Liver (tissue), 8 donors: ENCODE measurements at regions not wholly inside any gene's neighbourhood (a gene's known extent, or its start where the extent isn't known, plus 50 kb on each side); places are given as distances from the start of the nearest gene placed in this dataset.

Source experiments
- DNase-seq: peaks from one replicate; pipeline ENCODE4 v3.0.0-alpha.2; 2017; ENCODE audit warnings: low spot score
- H3K27ac ChIP-seq, 2 donors: one replicate each; pipeline ENCODE4 v1.7.0; 2013; ENCODE audit warnings: inconsistent platforms in 2 of 2, low read length in 2 of 2, control low read depth in 1 of 2, low read depth in 1 of 2, mild to moderate bottlenecking in 1 of 2
- H3K27me3 ChIP-seq, 4 donors: one replicate each; pipeline versions ENCODE4 v1.6.1 to v1.7.0; 2013; ENCODE audit warnings: low read length in 3 of 4, inconsistent platforms in 1 of 4, mild to moderate bottlenecking in 1 of 4, moderate library complexity in 1 of 4; ENCODE audit not compliant: control insufficient read depth in 4 of 4, insufficient read depth in 4 of 4
- H3K36me3 ChIP-seq, 4 donors: one replicate each; pipeline versions ENCODE4 v1.6.1 to v1.7.0; 2013; ENCODE audit warnings: low read length in 3 of 4, mild to moderate bottlenecking in 3 of 4, low read depth in 1 of 4, moderate library complexity in 1 of 4; ENCODE audit not compliant: control insufficient read depth in 4 of 4, insufficient read depth in 3 of 4
- H3K4me1 ChIP-seq, 4 donors: one replicate each; pipeline versions ENCODE4 v1.6.1 to v1.7.0; 2013; ENCODE audit warnings: low read length in 3 of 4, mild to moderate bottlenecking in 3 of 4, moderate library complexity in 1 of 4; ENCODE audit not compliant: control insufficient read depth in 4 of 4, insufficient read depth in 4 of 4
- H3K4me3 ChIP-seq, 3 donors: one replicate each; pipeline versions ENCODE4 v1.6.1 to v1.7.0; 2013; ENCODE audit warnings: low read length in 3 of 3, control low read depth in 1 of 3, low read depth in 1 of 3, mild to moderate bottlenecking in 1 of 3
- H3K9ac ChIP-seq, 2 donors: one replicate each; pipeline ENCODE4 v1.7.0; 2013; ENCODE audit warnings: low read length in 2 of 2, mild to moderate bottlenecking in 2 of 2, moderate library complexity in 2 of 2, control low read depth in 1 of 2, low read depth in 1 of 2
- H3K9me3 ChIP-seq, 4 donors: one replicate each; pipeline versions ENCODE4 v1.6.1 to v1.7.0; 2013; ENCODE audit warnings: low read length in 3 of 4; ENCODE audit not compliant: control insufficient read depth in 4 of 4
- GABPA ChIP-seq, 2 donors: IDR thresholded peaks in 1 of 2; conservative IDR thresholded peaks in 1 of 2; 2 replicates each; pipeline ENCODE4 v1.6.1; 2016; ENCODE audit warnings: antibody characterized with exemption in 2 of 2, mild to moderate bottlenecking in 1 of 2, moderate library complexity in 1 of 2
- HNF4A ChIP-seq, 2 donors: conservative IDR thresholded peaks; 2 replicates each; pipeline ENCODE4 v1.6.1; 2016; ENCODE audit warnings: antibody characterized with exemption in 2 of 2, mild to moderate bottlenecking in 2 of 2
- JUND ChIP-seq, 2 donors: IDR thresholded peaks; 2 replicates each; pipeline ENCODE4 v1.6.1; 2016; ENCODE audit warnings: antibody characterized with exemption in 2 of 2
- MAX ChIP-seq: IDR thresholded peaks from 2 replicates; pipeline ENCODE4 v1.6.1; 2016; ENCODE audit warnings: antibody characterized with exemption
- RAD21 ChIP-seq, 2 donors: IDR thresholded peaks; 2 replicates each; pipeline ENCODE4 v1.6.1; 2016; ENCODE audit warnings: antibody characterized with exemption in 2 of 2, mild to moderate bottlenecking in 2 of 2
- RXRA ChIP-seq, 2 donors: IDR thresholded peaks; 2 replicates each; pipeline ENCODE4 v1.6.1; 2017 to 2018; ENCODE audit warnings: antibody characterized with exemption in 2 of 2, mild to moderate bottlenecking in 1 of 2
- SP1 ChIP-seq: IDR thresholded peaks from 2 replicates; pipeline ENCODE4 v1.6.1; 2018; ENCODE audit warnings: antibody characterized with exemption, mild to moderate bottlenecking
- TAF1 ChIP-seq: conservative IDR thresholded peaks from 2 replicates; pipeline ENCODE4 v1.6.1; 2016; ENCODE audit warnings: antibody characterized with exemption, mild to moderate bottlenecking
- YY1 ChIP-seq: IDR thresholded peaks from 2 replicates; pipeline ENCODE4 v1.6.1; 2016; ENCODE audit warnings: antibody characterized with exemption, mild to moderate bottlenecking
- ZBTB33 ChIP-seq: IDR thresholded peaks from 2 replicates; pipeline ENCODE4 v1.6.1; 2016; ENCODE audit warnings: antibody characterized with exemption
- WGBS: extraction: QIAGEN DNeasy Blood & Tissue Kit; methylation state at CpG from one replicate; pipeline ENCODE4 v1.1.7; 2013; 5-methylcytosine and 5-hydroxymethylcytosine counted together
- TF ChIP-seq, protein P1 (sequence below): IDR thresholded peaks from 2 replicates; pipeline ENCODE4 v1.6.1; 2016; ENCODE audit warnings: antibody characterized with exemption, mild to moderate bottlenecking
- TF ChIP-seq, protein P2 (sequence below): IDR thresholded peaks from 2 replicates; pipeline ENCODE4 v1.6.1; 2016; ENCODE audit warnings: antibody characterized with exemption
- TF ChIP-seq, protein P3 (sequence below): fragments of 150-350 bp; IDR thresholded peaks from 2 replicates; pipeline ENCODE4 v1.5.1; 2017; ENCODE audit warnings: improper control_type of control experiment, low read depth, low read length; ENCODE audit not compliant: missing input control
- donor health status: healthy.
- donor health status: healthy.
- donor health status: healthy.
- donor health status: healthy.
- donor health status: healthy.

GRCh38 chr4:74654230-74654681 is 140.1 kb downstream of the BTC start:
- Histone ChIP-seq H3K4me1 (peaks cover 4 to 11% (median 6%) of the 10 kb centered on the region in 4 donors), H3K9me3 (no peaks in the 10 kb centered on the region), H3K9ac (no peak overlapping the region), H3K4me3 (no peak overlapping the region), H3K36me3 (no peaks in the 10 kb centered on the region), H3K27ac (no peak overlapping the region), H3K27me3 (no peaks in the 10 kb centered on the region)
- TF ChIP-seq, protein P1, sequence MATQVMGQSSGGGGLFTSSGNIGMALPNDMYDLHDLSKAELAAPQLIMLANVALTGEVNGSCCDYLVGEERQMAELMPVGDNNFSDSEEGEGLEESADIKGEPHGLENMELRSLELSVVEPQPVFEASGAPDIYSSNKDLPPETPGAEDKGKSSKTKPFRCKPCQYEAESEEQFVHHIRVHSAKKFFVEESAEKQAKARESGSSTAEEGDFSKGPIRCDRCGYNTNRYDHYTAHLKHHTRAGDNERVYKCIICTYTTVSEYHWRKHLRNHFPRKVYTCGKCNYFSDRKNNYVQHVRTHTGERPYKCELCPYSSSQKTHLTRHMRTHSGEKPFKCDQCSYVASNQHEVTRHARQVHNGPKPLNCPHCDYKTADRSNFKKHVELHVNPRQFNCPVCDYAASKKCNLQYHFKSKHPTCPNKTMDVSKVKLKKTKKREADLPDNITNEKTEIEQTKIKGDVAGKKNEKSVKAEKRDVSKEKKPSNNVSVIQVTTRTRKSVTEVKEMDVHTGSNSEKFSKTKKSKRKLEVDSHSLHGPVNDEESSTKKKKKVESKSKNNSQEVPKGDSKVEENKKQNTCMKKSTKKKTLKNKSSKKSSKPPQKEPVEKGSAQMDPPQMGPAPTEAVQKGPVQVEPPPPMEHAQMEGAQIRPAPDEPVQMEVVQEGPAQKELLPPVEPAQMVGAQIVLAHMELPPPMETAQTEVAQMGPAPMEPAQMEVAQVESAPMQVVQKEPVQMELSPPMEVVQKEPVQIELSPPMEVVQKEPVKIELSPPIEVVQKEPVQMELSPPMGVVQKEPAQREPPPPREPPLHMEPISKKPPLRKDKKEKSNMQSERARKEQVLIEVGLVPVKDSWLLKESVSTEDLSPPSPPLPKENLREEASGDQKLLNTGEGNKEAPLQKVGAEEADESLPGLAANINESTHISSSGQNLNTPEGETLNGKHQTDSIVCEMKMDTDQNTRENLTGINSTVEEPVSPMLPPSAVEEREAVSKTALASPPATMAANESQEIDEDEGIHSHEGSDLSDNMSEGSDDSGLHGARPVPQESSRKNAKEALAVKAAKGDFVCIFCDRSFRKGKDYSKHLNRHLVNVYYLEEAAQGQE: no peak
- TF ChIP-seq GABPA (IDR thresholded peaks at IDR 0.05 in 1 of 2, conservative IDR thresholded peaks at IDR 0.05 in 1 of 2) (no peak), RXRA (IDR thresholded peaks at IDR 0.05) (peak; percentile 26 to 60), RAD21 (IDR thresholded peaks at IDR 0.05) (no peak), HNF4A (conservative IDR thresholded peaks at IDR 0.05) (peak in 1 of 2 donors; percentile 64), MAX (peak; percentile 13), JUND (IDR thresholded peaks at IDR 0.05) (peak in 1 of 2 donors; percentile 29), SP1 (peak; percentile 27), YY1 (peak; percentile 12), ZBTB33 (no peak)
- TF ChIP-seq, protein P2, sequence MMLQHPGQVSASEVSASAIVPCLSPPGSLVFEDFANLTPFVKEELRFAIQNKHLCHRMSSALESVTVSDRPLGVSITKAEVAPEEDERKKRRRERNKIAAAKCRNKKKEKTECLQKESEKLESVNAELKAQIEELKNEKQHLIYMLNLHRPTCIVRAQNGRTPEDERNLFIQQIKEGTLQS: peak; percentile 52
- 20% methylated on average over 8 of the region's 8 CpGs for WGBS
- DNase-seq: peak; percentile 43

GRCh38 chr4:74656596-74656995 is 137.7 kb downstream of the BTC start:
- Histone ChIP-seq H3K36me3 (no peaks in the 10 kb centered on the region), H3K4me3 (no peak overlapping the region), H3K27me3 (no peaks in the 10 kb centered on the region), H3K4me1 (peaks cover 4 to 11% (median 6%) of the 10 kb centered on the region in 4 donors), H3K27ac (no peak overlapping the region), H3K9me3 (no peaks in the 10 kb centered on the region), H3K9ac (no peak overlapping the region)
- 97% methylated on average over 1 of the region's 1 CpG for WGBS
- TF ChIP-seq, protein P1: no peak
- TF ChIP-seq HNF4A (conservative IDR thresholded peaks at IDR 0.05) (no peak), TAF1 (no peak), SP1 (no peak)
- TF ChIP-seq, protein P3, sequence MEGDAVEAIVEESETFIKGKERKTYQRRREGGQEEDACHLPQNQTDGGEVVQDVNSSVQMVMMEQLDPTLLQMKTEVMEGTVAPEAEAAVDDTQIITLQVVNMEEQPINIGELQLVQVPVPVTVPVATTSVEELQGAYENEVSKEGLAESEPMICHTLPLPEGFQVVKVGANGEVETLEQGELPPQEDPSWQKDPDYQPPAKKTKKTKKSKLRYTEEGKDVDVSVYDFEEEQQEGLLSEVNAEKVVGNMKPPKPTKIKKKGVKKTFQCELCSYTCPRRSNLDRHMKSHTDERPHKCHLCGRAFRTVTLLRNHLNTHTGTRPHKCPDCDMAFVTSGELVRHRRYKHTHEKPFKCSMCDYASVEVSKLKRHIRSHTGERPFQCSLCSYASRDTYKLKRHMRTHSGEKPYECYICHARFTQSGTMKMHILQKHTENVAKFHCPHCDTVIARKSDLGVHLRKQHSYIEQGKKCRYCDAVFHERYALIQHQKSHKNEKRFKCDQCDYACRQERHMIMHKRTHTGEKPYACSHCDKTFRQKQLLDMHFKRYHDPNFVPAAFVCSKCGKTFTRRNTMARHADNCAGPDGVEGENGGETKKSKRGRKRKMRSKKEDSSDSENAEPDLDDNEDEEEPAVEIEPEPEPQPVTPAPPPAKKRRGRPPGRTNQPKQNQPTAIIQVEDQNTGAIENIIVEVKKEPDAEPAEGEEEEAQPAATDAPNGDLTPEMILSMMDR: no peak
- no peak for DNase-seq
